Naive thymus-derived CD8-positive, alpha-beta T cell (primary cell): ENCODE measurements at regions not wholly inside any gene's neighbourhood (a gene's known extent, or its start where the extent isn't known, plus 50 kb on each side); places are given as distances from the start of the nearest gene placed in this dataset.

ENCODE experiments used
- ATAC-seq, 2 donors: fragments of 150-1000 bp; cut with Tn5 transposase in 1 of 2; sonication (Bioruptor Pico), chemical (Tn5 transposase) in 1 of 2; 1 replicate in 1 of 2; 2 replicates in 1 of 2; pipeline ENCODE4 v1.10.0; 2021; ENCODE audit warnings: mild to moderate bottlenecking in 2 of 2, moderate library complexity in 2 of 2
- POLR2A ChIA-PET: fragments of 350-600 bp; sonication (Branson Sonifier 250); formaldehyde crosslinking; loops from one replicate; lab custom pipeline; 2021; ENCODE audit warnings: antibody characterized with exemption; lab: Charles Lee
- DNase-seq, 10 donors: peaks; one replicate each; pipeline versions ENCODE4 v3.0.0 to v3.0.0-alpha.2; 2020 to 2022
- H3K27ac Mint-ChIP-seq, 10 donors: one replicate each; pipeline ENCODE4 v1.8.0; 2020 to 2022; ENCODE audit warnings: mild to moderate bottlenecking in 10 of 10, mixed read lengths in 10 of 10, moderate library complexity in 4 of 10, inconsistent platforms in 1 of 10
- H3K27me3 Mint-ChIP-seq, 5 donors: one replicate each; pipeline ENCODE4 v1.8.0; 2021 to 2022; ENCODE audit warnings: mixed read lengths in 5 of 5
- H3K36me3 Mint-ChIP-seq, 3 donors: one replicate each; pipeline ENCODE4 v1.8.0; 2020 to 2022; ENCODE audit warnings: mixed read lengths in 3 of 3, mild to moderate bottlenecking in 2 of 3, inconsistent platforms in 1 of 3
- H3K4me1 Mint-ChIP-seq, 4 donors: one replicate each; pipeline ENCODE4 v1.8.0; 2021 to 2022; ENCODE audit warnings: mixed read lengths in 4 of 4
- H3K4me3 Mint-ChIP-seq, 10 donors: one replicate each; pipeline ENCODE4 v1.8.0; 2020 to 2022; ENCODE audit warnings: mild to moderate bottlenecking in 10 of 10, mixed read lengths in 10 of 10, moderate library complexity in 6 of 10, inconsistent platforms in 1 of 10
- H3K9me3 Mint-ChIP-seq, 9 donors: one replicate each; pipeline ENCODE4 v1.8.0; 2020 to 2022; ENCODE audit warnings: mixed read lengths in 9 of 9, mild to moderate bottlenecking in 3 of 9, inconsistent platforms in 1 of 9, moderate library complexity in 1 of 9

DNA sequence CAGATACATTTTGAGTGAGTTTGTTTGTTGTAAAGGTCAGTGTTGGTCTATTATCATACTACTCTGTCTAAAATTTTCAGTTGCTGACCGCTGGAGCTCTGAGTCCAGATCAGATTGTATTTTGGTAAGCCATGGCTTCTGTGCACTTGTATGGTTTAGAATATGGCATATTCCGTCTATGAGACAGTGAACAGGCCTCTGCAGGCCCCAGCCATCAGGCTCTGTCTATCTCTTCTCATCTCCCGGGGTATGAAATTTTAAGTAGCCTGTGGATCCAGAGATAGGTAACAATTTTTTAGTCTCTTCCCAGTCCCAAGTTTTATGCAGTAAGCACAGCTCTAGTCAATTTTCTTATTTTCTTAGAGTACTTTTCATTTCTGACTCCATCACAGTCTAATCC, 1929.1 kb upstream of the SEL1L start:
- no peak overlapping the region for H3K27ac Mint-ChIP-seq
- POLR2A ChIA-PET: no interaction called here
- DNase-seq (no peak), ATAC-seq (no peak)
- H3K4me1 Mint-ChIP-seq: no peaks in the 10 kb centered on the region
- no peak overlapping the region for H3K4me3 Mint-ChIP-seq
- peaks cover 5 to 51% (median 18%) of the 10 kb centered on the region in 9 donors for H3K9me3 Mint-ChIP-seq
- H3K27me3 Mint-ChIP-seq: no peaks in the 10 kb centered on the region
- H3K36me3 Mint-ChIP-seq: no peaks in the 10 kb centered on the region

DNA sequence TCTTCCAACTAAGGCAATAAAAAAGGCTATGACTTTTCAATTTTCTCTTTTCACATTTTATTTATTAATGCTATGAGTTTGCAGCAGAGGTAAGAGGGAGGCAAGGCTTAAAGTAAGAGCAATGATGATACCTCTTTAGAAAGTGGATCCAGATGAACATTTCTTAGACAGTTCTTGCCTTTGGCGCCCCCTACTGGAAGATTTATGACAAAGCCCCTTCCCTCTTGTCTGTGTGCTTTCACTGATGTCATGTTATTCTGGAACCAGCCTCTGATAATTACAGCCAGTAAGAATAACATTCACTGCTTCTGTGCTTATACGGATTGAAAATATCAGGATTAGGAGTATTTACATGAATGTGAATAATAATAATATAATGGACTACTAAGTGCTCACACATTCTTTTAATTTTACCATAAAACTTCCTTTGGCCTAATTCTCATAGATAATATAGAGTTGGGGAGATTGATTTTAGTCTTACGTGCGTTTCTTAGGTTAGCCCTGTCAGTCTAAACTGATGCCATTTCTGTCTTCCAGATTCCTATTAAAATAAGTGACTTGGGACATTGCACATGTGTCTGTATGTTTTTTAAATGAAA, 1929.9 kb upstream of the SEL1L start:
- Mint-ChIP-seq H3K36me3 (no peaks in the 10 kb centered on the region), H3K4me1 (no peaks in the 10 kb centered on the region), H3K27ac (no peak overlapping the region), H3K27me3 (no peaks in the 10 kb centered on the region), H3K9me3 (peaks cover 5 to 42% (median 15%) of the 10 kb centered on the region in 9 donors), H3K4me3 (no peak overlapping the region)
- ATAC-seq (no peak), DNase-seq (no peak)
- POLR2A ChIA-PET: no interaction called here

DNA sequence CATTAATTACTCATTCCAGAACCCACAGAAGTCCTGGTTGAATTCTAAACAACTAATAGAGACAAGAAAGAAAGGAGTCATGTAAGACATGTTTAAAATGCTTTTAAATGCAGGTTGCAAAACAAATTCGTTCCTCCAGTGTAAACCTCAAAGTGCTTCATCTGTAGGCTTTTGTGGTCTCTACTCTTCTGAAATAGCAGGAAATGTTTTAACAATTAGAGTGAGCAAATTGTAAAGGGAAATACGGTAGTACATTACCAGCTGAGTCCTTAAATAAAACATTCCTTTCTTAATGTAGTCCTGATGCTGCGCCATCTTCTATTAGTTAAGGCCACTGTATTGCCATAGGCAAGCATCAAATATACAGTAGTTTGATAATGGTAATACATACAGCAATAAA, 1934.2 kb upstream of the SEL1L start:
- H3K36me3 Mint-ChIP-seq: no peaks in the 10 kb centered on the region
- peaks cover 2 to 32% (median 7%) of the 10 kb centered on the region in 9 donors for H3K9me3 Mint-ChIP-seq
- H3K27ac Mint-ChIP-seq: no peak overlapping the region
- DNase-seq (no peak), ATAC-seq (no peak)
- no peaks in the 10 kb centered on the region for H3K27me3 Mint-ChIP-seq
- no peak overlapping the region for H3K4me3 Mint-ChIP-seq
- no peaks in the 10 kb centered on the region for H3K4me1 Mint-ChIP-seq
- POLR2A ChIA-PET: no interaction called here

GRCh38 chr14:83470466-83470865, 1936.8 kb upstream of the SEL1L start:
- Mint-ChIP-seq H3K4me1 (no peaks in the 10 kb centered on the region), H3K9me3 (peaks cover 0 to 19% (median 7%) of the 10 kb centered on the region in 9 donors), H3K36me3 (no peaks in the 10 kb centered on the region), H3K27ac (no peak overlapping the region), H3K27me3 (no peaks in the 10 kb centered on the region), H3K4me3 (no peak overlapping the region)
- ATAC-seq: no peak
- POLR2A ChIA-PET: no interaction called here
- DNase-seq: no peak

- H3K9me3 Mint-ChIP-seq: peaks cover 0 to 16% (median 7%) of the 10 kb centered on the region in 9 donors
- no peaks in the 10 kb centered on the region for H3K4me1 Mint-ChIP-seq
- no peaks in the 10 kb centered on the region for H3K36me3 Mint-ChIP-seq
- DNase-seq (no peak), ATAC-seq (no peak)
- H3K27ac Mint-ChIP-seq: no peak overlapping the region
- no peak overlapping the region for H3K4me3 Mint-ChIP-seq
- POLR2A ChIA-PET: no interaction called here
- H3K27me3 Mint-ChIP-seq: no peaks in the 10 kb centered on the region
Observed at GRCh38 chr14:83470959-83471695, 1937.5 kb upstream of the SEL1L start.

DNA sequence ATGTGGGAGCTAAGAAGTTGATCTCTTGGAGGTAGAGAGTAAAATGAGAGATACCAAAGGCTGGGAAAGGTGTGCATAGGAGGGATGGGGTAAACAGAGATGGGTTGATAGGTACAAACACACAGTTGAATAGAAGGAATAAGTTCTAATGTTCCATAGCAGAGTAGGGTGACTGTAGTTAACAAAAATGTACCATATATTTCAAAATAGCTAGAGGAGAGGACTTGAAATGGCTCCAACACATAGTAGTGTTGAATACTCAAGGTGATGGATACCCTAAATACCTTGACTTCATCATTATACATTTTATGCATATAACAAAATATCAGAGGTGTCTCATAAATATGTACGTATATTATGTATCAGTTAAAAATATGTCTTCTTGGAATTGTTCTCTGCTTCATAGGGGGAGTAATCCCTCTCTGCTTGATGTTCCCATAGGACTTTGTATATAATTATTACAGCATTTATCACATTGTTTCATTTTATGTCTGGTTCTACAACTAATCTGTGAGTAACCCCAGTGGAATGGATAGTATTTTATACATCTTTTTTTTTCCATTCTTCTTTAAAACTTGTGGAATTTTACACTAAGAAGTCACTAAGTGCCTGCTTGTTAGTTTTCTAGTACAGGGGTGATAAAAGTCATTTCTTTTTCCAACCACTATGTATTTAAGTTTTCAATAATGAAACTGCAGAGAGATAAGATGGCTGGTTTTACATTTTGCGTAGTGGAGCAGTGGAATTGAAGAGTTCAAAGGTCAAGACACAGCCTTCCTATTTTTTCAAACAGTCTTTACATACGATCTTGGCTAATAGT, 1940.0 kb upstream of the SEL1L start:
- Mint-ChIP-seq H3K9me3 (peaks cover 0 to 15% (median 8%) of the 10 kb centered on the region in 9 donors), H3K36me3 (no peaks in the 10 kb centered on the region), H3K4me1 (no peaks in the 10 kb centered on the region), H3K4me3 (no peak overlapping the region), H3K27me3 (no peaks in the 10 kb centered on the region), H3K27ac (no peak overlapping the region)
- POLR2A ChIA-PET: no interaction called here
- DNase-seq: no peak
- no peak for ATAC-seq

DNA sequence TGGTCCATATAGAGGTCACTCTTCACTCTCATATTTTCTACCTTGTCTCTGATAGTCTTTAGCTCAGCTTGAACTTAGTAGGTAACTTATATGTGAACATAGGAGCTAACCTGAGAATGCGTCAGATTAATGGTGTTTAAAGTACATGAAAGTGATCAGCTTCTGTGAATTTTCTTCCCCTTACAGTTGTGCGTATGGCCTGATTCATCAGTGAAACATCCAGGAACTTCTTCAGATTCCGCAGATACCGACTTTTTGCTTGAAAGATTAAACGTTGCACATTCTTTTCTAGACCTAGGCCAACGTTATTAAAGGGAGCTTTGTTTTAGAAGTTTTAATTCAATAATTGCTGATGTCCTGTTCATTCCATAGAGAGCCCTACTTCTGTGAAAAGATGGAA, 1945.1 kb upstream of the SEL1L start:
- no peak for ATAC-seq
- peaks cover 0 to 21% (median 5%) of the 10 kb centered on the region in 9 donors for H3K9me3 Mint-ChIP-seq
- no peak overlapping the region for H3K4me3 Mint-ChIP-seq
- DNase-seq: no peak
- peaks cover 0 to 2% (median 0%) of the 10 kb centered on the region in 4 donors for H3K4me1 Mint-ChIP-seq
- no peaks in the 10 kb centered on the region for H3K36me3 Mint-ChIP-seq
- POLR2A ChIA-PET: no interaction called here
- no peak overlapping the region for H3K27ac Mint-ChIP-seq
- no peaks in the 10 kb centered on the region for H3K27me3 Mint-ChIP-seq

DNA sequence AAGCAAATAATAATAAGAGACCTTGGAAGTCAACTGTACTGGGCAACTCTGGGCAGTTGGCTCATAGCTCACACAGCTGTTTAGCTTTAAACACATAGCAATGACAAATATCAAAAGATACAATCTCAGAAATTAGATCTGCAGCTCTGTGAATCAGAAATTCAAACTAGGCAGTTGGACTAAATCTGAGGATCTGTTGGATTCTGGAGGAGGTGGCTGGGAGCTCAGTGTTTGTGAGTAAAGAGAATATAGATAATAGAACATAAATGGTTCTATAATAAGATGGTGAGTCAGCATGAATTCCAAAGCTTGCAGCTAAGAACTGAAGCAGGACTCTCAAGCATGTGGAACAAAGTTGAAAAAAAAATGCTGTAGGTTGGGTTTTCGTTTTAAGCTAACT, 1949.4 kb upstream of the SEL1L start:
- ATAC-seq: no peak
- Mint-ChIP-seq H3K27me3 (no peaks in the 10 kb centered on the region), H3K9me3 (peaks cover 0 to 29% (median 9%) of the 10 kb centered on the region in 9 donors), H3K4me3 (no peak overlapping the region), H3K27ac (no peak overlapping the region), H3K4me1 (peaks cover 0 to 2% (median 0%) of the 10 kb centered on the region in 4 donors), H3K36me3 (no peaks in the 10 kb centered on the region)
- POLR2A ChIA-PET: no interaction called here
- DNase-seq: no peak

GRCh38 chr14:83485591-83485990, 1951.9 kb upstream of the SEL1L start:
- Mint-ChIP-seq H3K4me3 (no peak overlapping the region), H3K9me3 (peaks cover 0 to 29% (median 9%) of the 10 kb centered on the region in 9 donors), H3K36me3 (no peaks in the 10 kb centered on the region), H3K4me1 (peaks cover 0 to 2% (median 0%) of the 10 kb centered on the region in 4 donors), H3K27ac (no peak overlapping the region), H3K27me3 (no peaks in the 10 kb centered on the region)
- POLR2A ChIA-PET: no interaction called here
- ATAC-seq: no peak
- no peak for DNase-seq

DNA sequence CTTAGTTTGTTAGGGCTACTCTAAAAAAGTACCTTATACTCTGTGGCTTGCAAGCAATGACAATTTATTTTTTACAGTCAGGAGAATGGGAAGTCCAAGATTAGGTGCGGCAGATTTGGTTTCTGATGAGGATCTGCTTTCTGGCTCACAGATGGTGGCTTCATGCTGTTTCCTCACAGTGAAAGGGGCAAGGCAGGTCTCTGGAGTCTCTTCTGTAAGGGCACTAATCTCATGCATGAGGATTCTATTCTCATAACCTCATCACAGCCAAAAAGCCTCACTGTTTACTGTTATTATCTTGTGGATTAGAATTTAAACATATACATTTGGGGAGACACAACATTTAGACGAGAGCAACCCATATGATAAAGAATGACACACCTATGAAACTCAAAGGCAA, 1957.4 kb upstream of the SEL1L start:
- Mint-ChIP-seq H3K4me1 (no peaks in the 10 kb centered on the region), H3K27ac (no peak overlapping the region), H3K4me3 (no peak overlapping the region), H3K9me3 (peaks cover 0 to 16% (median 5%) of the 10 kb centered on the region in 9 donors), H3K27me3 (no peaks in the 10 kb centered on the region), H3K36me3 (no peaks in the 10 kb centered on the region)
- POLR2A ChIA-PET: no interaction called here
- ATAC-seq (no peak), DNase-seq (no peak)

- Mint-ChIP-seq H3K27ac (no peak overlapping the region), H3K36me3 (no peaks in the 10 kb centered on the region), H3K4me3 (no peak overlapping the region), H3K9me3 (peaks cover 0 to 16% (median 10%) of the 10 kb centered on the region in 9 donors), H3K4me1 (no peaks in the 10 kb centered on the region), H3K27me3 (no peaks in the 10 kb centered on the region)
- no peak for DNase-seq
- POLR2A ChIA-PET: no interaction called here
- no peak for ATAC-seq
Observed at GRCh38 chr14:83520837-83521236, 1987.2 kb upstream of the SEL1L start.

GRCh38 chr14:83529531-83529930, 1995.9 kb upstream of the SEL1L start:
- ATAC-seq (no peak), DNase-seq (no peak)
- H3K9me3 Mint-ChIP-seq: peaks cover 4 to 38% (median 20%) of the 10 kb centered on the region in 9 donors
- no peak overlapping the region for H3K4me3 Mint-ChIP-seq
- H3K4me1 Mint-ChIP-seq: no peaks in the 10 kb centered on the region
- H3K27me3 Mint-ChIP-seq: no peaks in the 10 kb centered on the region
- POLR2A ChIA-PET: no interaction called here
- H3K36me3 Mint-ChIP-seq: peaks cover 0 to 7% (median 0%) of the 10 kb centered on the region in 3 donors
- H3K27ac Mint-ChIP-seq: no peak overlapping the region

- Mint-ChIP-seq H3K27ac (no peak overlapping the region), H3K9me3 (peaks cover 0 to 28% (median 10%) of the 10 kb centered on the region in 9 donors), H3K27me3 (no peaks in the 10 kb centered on the region), H3K36me3 (peaks cover 0 to 7% (median 0%) of the 10 kb centered on the region in 3 donors), H3K4me3 (no peak overlapping the region), H3K4me1 (no peaks in the 10 kb centered on the region)
- POLR2A ChIA-PET: no interaction called here
- ATAC-seq: no peak
- no peak for DNase-seq
Observed at GRCh38 chr14:83533734-83534133, 1996.2 kb upstream of the FLRT2 start.
